Caco-2 (cell line): ENCODE measurements at regions not wholly inside any gene's neighbourhood (a gene's known extent, or its start where the extent isn't known, plus 50 kb on each side); places are given as distances from the start of the nearest gene placed in this dataset.

Source experiments
- BruUV-seq: library from RNA; stranded (reverse); fragments of 400-500 nt; replicated peaks from 2 replicates; lab custom pipeline; 2021; lab: Mats Ljungman, UMichigan
- CTCF ChIA-PET: fragments of 300-600 bp; sonication (Branson Sonifier 250); formaldehyde crosslinking; loops from one replicate; lab custom pipeline; 2022; ENCODE audit warnings: antibody characterized with exemption; lab: Charles Lee
- POLR2A ChIA-PET: fragments of 300-600 bp; sonication (Branson Sonifier 250); formaldehyde crosslinking; loops from one replicate; lab custom pipeline; 2022; ENCODE audit warnings: antibody characterized with exemption; lab: Charles Lee
- DNase-seq, 2 experiments: peaks; one replicate each; pipeline versions ENCODE4 v3.0.0 to v3.0.0-alpha.2; 2020 to 2022
- H3K27me3 ChIP-seq: replicated peaks from 2 replicates; pipeline ENCODE4 v1.6.0; 2011; ENCODE audit warnings: low read length; ENCODE audit not compliant: control insufficient read depth, insufficient read depth
- H3K36me3 ChIP-seq: 2 replicates; pipeline ENCODE4 v1.5.1; 2011; ENCODE audit warnings: low read length; ENCODE audit not compliant: control insufficient read depth, insufficient read depth
- H3K4me1 ChIP-seq: fragments of 250-450 bp; sonication (Bioruptor Pico); 2 replicates; pipeline ENCODE4 v1.5.1; 2020; ENCODE audit warnings: mild to moderate bottlenecking
- H3K4me3 ChIP-seq: 2 replicates; pipeline ENCODE4 v1.5.1; 2011; ENCODE audit warnings: low read depth, mild to moderate bottlenecking, control low read depth, low read length
- H3K9me3 ChIP-seq: fragments of 250-450 bp; sonication (Bioruptor Pico); 2 replicates; pipeline ENCODE4 v1.5.1; 2020; ENCODE audit warnings: mild to moderate bottlenecking, moderate library complexity
- H3K27ac Mint-ChIP-seq: one replicate; pipeline ENCODE4 v1.8.0; 2022; ENCODE audit warnings: mixed read lengths; ENCODE audit not compliant: unreplicated experiment
- H3K27me3 Mint-ChIP-seq: one replicate; pipeline ENCODE4 v1.8.0; 2022; ENCODE audit warnings: mixed read lengths; ENCODE audit not compliant: insufficient read depth, unreplicated experiment
- H3K36me3 Mint-ChIP-seq: one replicate; pipeline ENCODE4 v1.8.0; 2022; ENCODE audit warnings: mild to moderate bottlenecking, mixed read lengths; ENCODE audit not compliant: insufficient read depth, unreplicated experiment
- H3K4me1 Mint-ChIP-seq: one replicate; pipeline ENCODE4 v1.8.0; 2022; ENCODE audit warnings: low read depth, mixed read lengths; ENCODE audit not compliant: unreplicated experiment
- H3K4me3 Mint-ChIP-seq: one replicate; pipeline ENCODE4 v1.8.0; 2022; ENCODE audit warnings: mild to moderate bottlenecking, moderate library complexity, mixed read lengths; ENCODE audit not compliant: unreplicated experiment
- H3K9me3 Mint-ChIP-seq: one replicate; pipeline ENCODE4 v1.8.0; 2022; ENCODE audit warnings: mixed read lengths; ENCODE audit not compliant: unreplicated experiment
- intact Hi-C: fragments of 100-400 bp; cut with micrococcal nuclease; formaldehyde crosslinking; loops from one replicate; pipeline ENCODE4 v1.10.0; 2022; ENCODE audit not compliant: unreplicated experiment
- TF ChIP-seq, protein P1 (sequence below), 2 experiments: fragments of 200-600 bp in 1 of 2; IDR thresholded peaks; 1 replicate in 1 of 2; 2 replicates in 1 of 2; pipeline versions ENCODE4 v1.5.1 to v1.8.0; 2011 to 2022; ENCODE audit warnings: antibody characterized with exemption in 1 of 2, control low read depth in 1 of 2, inconsistent platforms in 1 of 2, low read depth in 1 of 2, low read length in 1 of 2, mild to moderate bottlenecking in 1 of 2, moderate library complexity in 1 of 2; ENCODE audit not compliant: insufficient read depth in 1 of 2, severe bottlenecking in 1 of 2, unreplicated experiment in 1 of 2

- no peak overlapping the region for H3K4me3 Mint-ChIP-seq
- no peaks in the 10 kb centered on the region for H3K4me1 Mint-ChIP-seq
- no peaks in the 10 kb centered on the region for H3K9me3 ChIP-seq
- no peak overlapping the region for H3K4me3 ChIP-seq
- CTCF ChIA-PET, result no interaction called here
- DNase-seq, result no peak
- intact Hi-C loops, result no loop called here
- H3K36me3 Mint-ChIP-seq, result no peaks in the 10 kb centered on the region
- no peaks in the 10 kb centered on the region for H3K36me3 ChIP-seq
- no peaks in the 10 kb centered on the region for H3K27me3 ChIP-seq
- no peaks in the 10 kb centered on the region for H3K4me1 ChIP-seq
- peaks cover 10% of the 10 kb centered on the region for H3K9me3 Mint-ChIP-seq
- no peak overlapping the region for H3K27ac Mint-ChIP-seq
- POLR2A ChIA-PET, result no interaction called here
- BruUV-seq, result no TSS peak
- H3K27me3 Mint-ChIP-seq, result no peaks in the 10 kb centered on the region
- TF ChIP-seq, protein P1, sequence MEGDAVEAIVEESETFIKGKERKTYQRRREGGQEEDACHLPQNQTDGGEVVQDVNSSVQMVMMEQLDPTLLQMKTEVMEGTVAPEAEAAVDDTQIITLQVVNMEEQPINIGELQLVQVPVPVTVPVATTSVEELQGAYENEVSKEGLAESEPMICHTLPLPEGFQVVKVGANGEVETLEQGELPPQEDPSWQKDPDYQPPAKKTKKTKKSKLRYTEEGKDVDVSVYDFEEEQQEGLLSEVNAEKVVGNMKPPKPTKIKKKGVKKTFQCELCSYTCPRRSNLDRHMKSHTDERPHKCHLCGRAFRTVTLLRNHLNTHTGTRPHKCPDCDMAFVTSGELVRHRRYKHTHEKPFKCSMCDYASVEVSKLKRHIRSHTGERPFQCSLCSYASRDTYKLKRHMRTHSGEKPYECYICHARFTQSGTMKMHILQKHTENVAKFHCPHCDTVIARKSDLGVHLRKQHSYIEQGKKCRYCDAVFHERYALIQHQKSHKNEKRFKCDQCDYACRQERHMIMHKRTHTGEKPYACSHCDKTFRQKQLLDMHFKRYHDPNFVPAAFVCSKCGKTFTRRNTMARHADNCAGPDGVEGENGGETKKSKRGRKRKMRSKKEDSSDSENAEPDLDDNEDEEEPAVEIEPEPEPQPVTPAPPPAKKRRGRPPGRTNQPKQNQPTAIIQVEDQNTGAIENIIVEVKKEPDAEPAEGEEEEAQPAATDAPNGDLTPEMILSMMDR (IDR thresholded peaks at IDR 0.05; ENCODE audit: insufficient read depth in 1 of 2, low read depth in 1 of 2, low read length in 1 of 2, severe bottlenecking in 1 of 2, unreplicated experiment in 1 of 2), result no peak
Measured at GRCh38 chr6:94600636-94601035, 976.7 kb upstream of the MANEA start.

DNA sequence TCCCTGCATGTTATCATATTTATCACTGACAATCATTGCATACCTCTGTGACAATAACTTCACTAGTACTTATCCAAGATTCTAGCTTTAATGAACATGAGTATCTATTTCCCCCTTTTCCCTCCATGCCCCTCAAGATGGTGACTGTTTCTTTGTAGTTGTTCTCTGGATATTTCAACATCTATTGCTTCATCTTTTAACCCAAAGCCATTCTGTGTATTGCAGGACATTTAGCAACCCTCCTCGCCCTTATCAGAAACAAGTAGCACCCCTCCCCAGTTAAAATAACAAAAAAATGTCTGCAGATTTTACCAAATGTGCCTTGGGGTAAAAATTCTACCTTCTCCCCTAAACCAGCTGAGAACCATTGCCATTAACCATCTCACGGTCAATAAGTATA, 979.8 kb upstream of the MANEA start:
- Histone ChIP-seq H3K4me3 (no peak overlapping the region), H3K4me1 (no peaks in the 10 kb centered on the region), H3K27me3 (no peaks in the 10 kb centered on the region), H3K9me3 (no peaks in the 10 kb centered on the region), H3K36me3 (no peaks in the 10 kb centered on the region)
- Mint-ChIP-seq H3K36me3 (no peaks in the 10 kb centered on the region), H3K27ac (no peak overlapping the region), H3K9me3 (no peaks in the 10 kb centered on the region), H3K27me3 (no peaks in the 10 kb centered on the region), H3K4me3 (no peak overlapping the region), H3K4me1 (no peaks in the 10 kb centered on the region)
- POLR2A ChIA-PET, result no interaction called here
- BruUV-seq, result no TSS peak
- DNase-seq, result no peak
- CTCF ChIA-PET, result no interaction called here
- TF ChIP-seq, protein P1 (IDR thresholded peaks at IDR 0.05; ENCODE audit: insufficient read depth in 1 of 2, low read depth in 1 of 2, low read length in 1 of 2, severe bottlenecking in 1 of 2, unreplicated experiment in 1 of 2), result no peak
- intact Hi-C loops, result no loop called here

DNA sequence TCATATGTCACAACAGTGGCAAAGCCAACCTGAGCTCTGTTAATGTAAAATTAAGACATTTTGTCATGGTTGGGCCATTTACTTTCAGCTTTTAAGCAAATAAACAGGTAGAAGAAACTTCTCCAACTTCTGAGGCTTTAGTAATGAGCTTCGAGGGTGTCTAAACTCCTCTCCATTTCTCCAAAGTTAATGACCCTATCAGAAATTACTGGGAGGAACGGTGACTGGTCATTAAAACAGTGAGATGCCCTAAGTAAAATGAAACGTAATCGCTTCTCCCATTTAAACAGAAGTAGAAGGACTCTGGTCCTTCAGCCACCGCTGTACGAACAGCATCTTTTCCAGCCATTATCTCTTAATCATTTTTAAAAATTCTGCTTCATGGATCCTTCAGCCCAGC, 986.9 kb upstream of the MANEA start:
- Mint-ChIP-seq H3K4me3 (no peak overlapping the region), H3K36me3 (no peaks in the 10 kb centered on the region), H3K27ac (no peak overlapping the region), H3K27me3 (no peaks in the 10 kb centered on the region), H3K4me1 (no peaks in the 10 kb centered on the region), H3K9me3 (no peaks in the 10 kb centered on the region)
- intact Hi-C loops, result no loop called here
- POLR2A ChIA-PET, result no interaction called here
- no TSS peak for BruUV-seq
- no peaks in the 10 kb centered on the region for H3K4me1 ChIP-seq
- H3K4me3 ChIP-seq, result no peak overlapping the region
- CTCF ChIA-PET, result no interaction called here
- H3K36me3 ChIP-seq, result no peaks in the 10 kb centered on the region
- no peaks in the 10 kb centered on the region for H3K27me3 ChIP-seq
- DNase-seq, result no peak
- TF ChIP-seq, protein P1 (IDR thresholded peaks at IDR 0.05; ENCODE audit: insufficient read depth in 1 of 2, low read depth in 1 of 2, low read length in 1 of 2, severe bottlenecking in 1 of 2, unreplicated experiment in 1 of 2), result no peak
- H3K9me3 ChIP-seq, result no peaks in the 10 kb centered on the region
